Neural progenitor cell (in vitro differentiated cells): ENCODE measurements at regions not wholly inside any gene's neighbourhood (a gene's known extent, or its start where the extent isn't known, plus 50 kb on each side); places are given as distances from the start of the nearest gene placed in this dataset.
"Not testable (repeated sequence)": the region's sequence is repeated elsewhere in the genome, so short reads cannot be mapped to it uniquely, and the experiment has no call there.

ENCODE experiments used
- EZH2 ChIP-seq: fragments of 200-600 bp; sonication (generic); IDR thresholded peaks from 2 replicates; pipeline ENCODE4 v1.6.1; 2017; ENCODE audit warnings: antibody characterized with exemption, mild to moderate bottlenecking, moderate library complexity
- TF ChIP-seq, protein P1 (sequence below): fragments of 200-600 bp; sonication (generic); IDR thresholded peaks from 2 replicates; pipeline ENCODE4 v1.5.1; 2017; ENCODE audit warnings: antibody characterized with exemption, mild to moderate bottlenecking

DNA sequence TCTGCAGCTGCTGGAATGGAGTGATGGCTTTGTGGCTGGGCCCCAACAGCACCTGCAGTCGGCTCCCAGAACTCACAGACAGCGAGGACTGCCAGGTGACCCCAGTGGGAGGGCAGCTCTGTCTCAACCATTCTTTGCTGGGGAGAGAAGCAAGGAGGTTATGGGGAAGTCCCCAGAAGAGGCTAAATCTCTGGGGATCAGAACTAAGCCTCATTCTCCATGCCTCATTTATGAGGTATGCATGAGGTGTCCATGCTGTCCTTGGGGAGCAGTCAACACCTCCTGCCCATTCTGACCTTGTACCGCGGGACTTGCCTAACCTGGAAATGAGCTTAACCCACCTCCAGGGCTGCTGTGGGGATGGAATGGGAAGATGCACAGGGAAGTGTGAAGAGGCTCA lies 111.5 kb upstream of the MTLN start:
- TF ChIP-seq, protein P1, sequence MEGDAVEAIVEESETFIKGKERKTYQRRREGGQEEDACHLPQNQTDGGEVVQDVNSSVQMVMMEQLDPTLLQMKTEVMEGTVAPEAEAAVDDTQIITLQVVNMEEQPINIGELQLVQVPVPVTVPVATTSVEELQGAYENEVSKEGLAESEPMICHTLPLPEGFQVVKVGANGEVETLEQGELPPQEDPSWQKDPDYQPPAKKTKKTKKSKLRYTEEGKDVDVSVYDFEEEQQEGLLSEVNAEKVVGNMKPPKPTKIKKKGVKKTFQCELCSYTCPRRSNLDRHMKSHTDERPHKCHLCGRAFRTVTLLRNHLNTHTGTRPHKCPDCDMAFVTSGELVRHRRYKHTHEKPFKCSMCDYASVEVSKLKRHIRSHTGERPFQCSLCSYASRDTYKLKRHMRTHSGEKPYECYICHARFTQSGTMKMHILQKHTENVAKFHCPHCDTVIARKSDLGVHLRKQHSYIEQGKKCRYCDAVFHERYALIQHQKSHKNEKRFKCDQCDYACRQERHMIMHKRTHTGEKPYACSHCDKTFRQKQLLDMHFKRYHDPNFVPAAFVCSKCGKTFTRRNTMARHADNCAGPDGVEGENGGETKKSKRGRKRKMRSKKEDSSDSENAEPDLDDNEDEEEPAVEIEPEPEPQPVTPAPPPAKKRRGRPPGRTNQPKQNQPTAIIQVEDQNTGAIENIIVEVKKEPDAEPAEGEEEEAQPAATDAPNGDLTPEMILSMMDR: not testable (repeated sequence)
- not testable (repeated sequence) for TF ChIP-seq EZH2
